Neural progenitor cell (in vitro differentiated cells): ENCODE measurements at regions not wholly inside any gene's neighbourhood (a gene's known extent, or its start where the extent isn't known, plus 50 kb on each side); places are given as distances from the start of the nearest gene placed in this dataset.

Experiments
- CTCF ChIP-seq: fragments of 200-600 bp; sonication (generic); IDR thresholded peaks from 2 replicates; pipeline ENCODE4 v1.5.1; 2017; ENCODE audit warnings: antibody characterized with exemption, mild to moderate bottlenecking
- EZH2phosphoT487 ChIP-seq: fragments of 200-600 bp; sonication (generic); IDR thresholded peaks from 2 replicates; pipeline ENCODE4 v1.6.1; 2017; ENCODE audit warnings: antibody characterized with exemption

DNA sequence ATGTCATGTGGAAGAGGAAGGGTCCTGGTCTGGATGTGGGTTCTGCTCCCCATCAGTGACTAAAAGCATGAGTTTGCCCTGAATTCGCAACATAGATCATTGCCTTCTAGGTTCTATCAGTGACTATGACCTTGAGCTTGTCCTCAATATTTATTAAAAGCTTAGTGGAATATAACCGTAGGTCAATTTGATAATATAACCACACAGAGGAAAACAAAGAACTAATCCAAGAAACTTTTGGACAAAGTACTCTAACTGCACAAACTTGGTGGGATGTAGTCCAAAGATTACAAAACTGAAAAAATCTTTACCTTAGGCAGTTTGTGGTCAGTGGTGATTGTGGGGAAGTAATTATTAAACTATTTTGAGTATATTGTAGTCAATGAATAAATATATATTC lies 152.9 kb downstream of the CYP26A1 start:
- TF ChIP-seq CTCF (no peak), EZH2phosphoT487 (no peak)
